GM23338 (cell line): ENCODE measurements at regions not wholly inside any gene's neighbourhood (a gene's known extent, or its start where the extent isn't known, plus 50 kb on each side); places are given as distances from the start of the nearest gene placed in this dataset.

Source experiments
- ATAC-seq: fragments of 200-7000 bp; cut with Tn5 transposase; 3 replicates; pipeline ENCODE4 v1.9.1; 2020
- DNase-seq: peaks from one replicate; pipeline ENCODE4 v3.0.0-alpha.2; 2015; ENCODE audit warnings: low spot score
- H2AFZ ChIP-seq: fragments of 200-600 bp; sonication (generic); 2 replicates; pipeline ENCODE4 v1.8.0; 2016; ENCODE audit warnings: antibody characterized with exemption, mild to moderate bottlenecking, moderate library complexity
- H3F3A ChIP-seq: fragments of 200-600 bp; sonication (generic); replicated peaks from 2 replicates; pipeline ENCODE4 v1.8.0; 2017; ENCODE audit warnings: antibody characterized with exemption, mixed run types, low read depth
- H3K27ac ChIP-seq: fragments of 200-600 bp; sonication (generic); 2 replicates; pipeline ENCODE4 v1.6.1; 2016; ENCODE audit warnings: low read depth
- H3K27me3 ChIP-seq: fragments of 200-600 bp; sonication (generic); 2 replicates; pipeline ENCODE4 v1.8.0; 2016; ENCODE audit warnings: mild to moderate bottlenecking, mixed run types, moderate library complexity; ENCODE audit not compliant: insufficient read depth
- H3K36me3 ChIP-seq: fragments of 200-600 bp; sonication (generic); 2 replicates; pipeline ENCODE4 v1.8.0; 2016; ENCODE audit warnings: mild to moderate bottlenecking; ENCODE audit not compliant: insufficient read depth
- H3K4me1 ChIP-seq: fragments of 200-600 bp; sonication (generic); 2 replicates; pipeline ENCODE4 v1.8.0; 2016; ENCODE audit warnings: mild to moderate bottlenecking, moderate library complexity; ENCODE audit not compliant: insufficient read depth
- H3K4me2 ChIP-seq: fragments of 200-600 bp; sonication (generic); 2 replicates; pipeline ENCODE4 v1.7.1; 2017; ENCODE audit warnings: mixed run types
- H3K4me3 ChIP-seq: fragments of 200-600 bp; sonication (generic); 2 replicates; pipeline ENCODE4 v1.6.1; 2016; ENCODE audit warnings: mixed run types
- H3K79me2 ChIP-seq: fragments of 200-600 bp; sonication (generic); replicated peaks from 2 replicates; pipeline ENCODE4 v1.8.0; 2017; ENCODE audit warnings: mild to moderate bottlenecking; ENCODE audit not compliant: insufficient read depth
- H3K9me2 ChIP-seq: fragments of 200-600 bp; sonication (generic); 2 replicates; pipeline ENCODE4 v1.8.0; 2017; ENCODE audit not compliant: insufficient read depth
- H4K20me1 ChIP-seq: fragments of 200-600 bp; sonication (generic); replicated peaks from 2 replicates; pipeline ENCODE4 v1.8.0; 2017; ENCODE audit warnings: mild to moderate bottlenecking; ENCODE audit not compliant: insufficient read depth
- H3K27ac Mint-ChIP-seq: 2 replicates; pipeline ENCODE4 v1.8.0; 2020; ENCODE audit warnings: inconsistent platforms, mild to moderate bottlenecking, moderate library complexity, mixed read lengths
- H3K27me3 Mint-ChIP-seq: 3 replicates; pipeline ENCODE4 v1.8.0; 2022; ENCODE audit warnings: low read depth, mild to moderate bottlenecking, moderate library complexity, mixed read lengths, inconsistent platforms; ENCODE audit not compliant: insufficient read depth, poor library complexity
- H3K36me3 Mint-ChIP-seq: 3 replicates; pipeline ENCODE4 v1.8.0; 2021; ENCODE audit warnings: low read depth, mild to moderate bottlenecking, inconsistent platforms, moderate library complexity, mixed read lengths
- H3K4me1 Mint-ChIP-seq: 3 replicates; pipeline ENCODE4 v1.8.0; 2020; ENCODE audit warnings: mild to moderate bottlenecking, inconsistent platforms, mixed read lengths
- H3K4me3 Mint-ChIP-seq: 3 replicates; pipeline ENCODE4 v1.8.0; 2021; ENCODE audit warnings: moderate library complexity, mild to moderate bottlenecking, inconsistent platforms, mixed read lengths
- H3K9me3 Mint-ChIP-seq: 3 replicates; pipeline ENCODE4 v1.8.0; 2020; ENCODE audit warnings: moderate library complexity, mild to moderate bottlenecking, inconsistent platforms, mixed read lengths
- CREB1 ChIP-seq: fragments of 250-450 bp; sonication (Bioruptor Pico); IDR thresholded peaks from 2 replicates; pipeline ENCODE4 v1.5.0; 2020; ENCODE audit warnings: low read depth, mild to moderate bottlenecking, moderate library complexity
- ETS1 ChIP-seq: IDR thresholded peaks from 2 replicates; pipeline ENCODE4 v1.6.1; 2016; ENCODE audit warnings: antibody characterized with exemption
- EZH2 ChIP-seq: fragments of 200-600 bp; sonication (generic); IDR thresholded peaks from one replicate; pipeline ENCODE4 v1.8.0; 2017; ENCODE audit warnings: antibody characterized with exemption, mild to moderate bottlenecking, low read depth; ENCODE audit not compliant: unreplicated experiment
- EZH2phosphoT487 ChIP-seq: fragments of 200-600 bp; sonication (generic); IDR thresholded peaks from one replicate; pipeline ENCODE4 v1.8.1; 2018; ENCODE audit warnings: antibody characterized with exemption; ENCODE audit not compliant: unreplicated experiment
- JUNB ChIP-seq: IDR thresholded peaks from one replicate; pipeline ENCODE4 v1.6.1; 2016; ENCODE audit warnings: antibody characterized with exemption; ENCODE audit not compliant: unreplicated experiment
- NANOG ChIP-seq: IDR thresholded peaks from 2 replicates; pipeline ENCODE4 v1.6.1; 2016; ENCODE audit warnings: antibody characterized with exemption, borderline replicate concordance
- POLR2AphosphoS5 ChIP-seq: IDR thresholded peaks from 2 replicates; pipeline ENCODE4 v1.6.1; 2016; ENCODE audit warnings: antibody characterized with exemption, low read depth
- STAT1 ChIP-seq: IDR thresholded peaks from one replicate; pipeline ENCODE4 v1.6.1; 2016; ENCODE audit warnings: antibody characterized with exemption; ENCODE audit not compliant: unreplicated experiment
- ZNF114 ChIP-seq: fragments of 250-450 bp; sonication (Bioruptor Pico); IDR thresholded peaks from 2 replicates; pipeline ENCODE4 v1.5.0; 2020; ENCODE audit warnings: mild to moderate bottlenecking, moderate library complexity
- ZNF331 ChIP-seq: fragments of 250-450 bp; sonication (Bioruptor Pico); IDR thresholded peaks from 2 replicates; pipeline ENCODE4 v1.5.0; 2020; ENCODE audit warnings: low read depth, mild to moderate bottlenecking, moderate library complexity
- TF ChIP-seq, protein P1 (sequence below): fragments of 250-450 bp; sonication (Bioruptor Pico); IDR thresholded peaks from 2 replicates; pipeline ENCODE4 v1.5.0; 2020; ENCODE audit warnings: mild to moderate bottlenecking, moderate library complexity
- TF ChIP-seq, protein P2 (sequence below): IDR thresholded peaks from one replicate; pipeline ENCODE4 v1.6.1; 2018; ENCODE audit warnings: antibody characterized with exemption; ENCODE audit not compliant: unreplicated experiment
- TF ChIP-seq, protein P3 (sequence below), 2 experiments: fragments of 200-600 bp in 1 of 2; sonication (generic) in 1 of 2; conservative IDR thresholded peaks; 2 replicates each; pipeline versions ENCODE4 v1.5.1 to v1.6.1; 2016 to 2017; ENCODE audit warnings: antibody characterized with exemption in 2 of 2, low read depth in 2 of 2, mild to moderate bottlenecking in 2 of 2, moderate library complexity in 1 of 2

- no peaks in the 10 kb centered on the region for H4K20me1 ChIP-seq
- no peak overlapping the region for H3K27ac Mint-ChIP-seq
- H3K27me3 ChIP-seq: peaks cover 24% of the 10 kb centered on the region
- peak overlapping the region; percentile 21 for H3K4me2 ChIP-seq
- H3K4me1 ChIP-seq: peaks cover 37% of the 10 kb centered on the region
- H3K36me3 ChIP-seq: peaks cover 6% of the 10 kb centered on the region; the same call in 1 of the 2 replicates
- peaks cover 7% of the 10 kb centered on the region for H3K27me3 Mint-ChIP-seq
- 0 out of 3 replicates have a peak, but pooled peaks cover under 1% of the 10 kb centered on the region for H3K9me3 Mint-ChIP-seq
- peak; percentile 14 for DNase-seq
- no peak overlapping the region for H3K4me3 ChIP-seq
- H3K4me3 Mint-ChIP-seq: peak overlapping the region; percentile 5; the same call in 1 of the 3 replicates
- peaks cover 4% of the 10 kb centered on the region; the same call in 1 of the 2 replicates for H3K9me2 ChIP-seq
- peak; percentile 72 for ATAC-seq
- no peaks in the 10 kb centered on the region for H3K36me3 Mint-ChIP-seq
- TF ChIP-seq CREB1 (CRISPR knock-in tag) (no peak), NANOG (no peak), ETS1 (no peak), JUNB (no peak), EZH2phosphoT487 (no peak), STAT1 (no peak), ZNF331 (no peak), ZNF114 (CRISPR knock-in tag) (no peak), EZH2 (no peak), POLR2AphosphoS5 (no peak)
- TF ChIP-seq, protein P1, sequence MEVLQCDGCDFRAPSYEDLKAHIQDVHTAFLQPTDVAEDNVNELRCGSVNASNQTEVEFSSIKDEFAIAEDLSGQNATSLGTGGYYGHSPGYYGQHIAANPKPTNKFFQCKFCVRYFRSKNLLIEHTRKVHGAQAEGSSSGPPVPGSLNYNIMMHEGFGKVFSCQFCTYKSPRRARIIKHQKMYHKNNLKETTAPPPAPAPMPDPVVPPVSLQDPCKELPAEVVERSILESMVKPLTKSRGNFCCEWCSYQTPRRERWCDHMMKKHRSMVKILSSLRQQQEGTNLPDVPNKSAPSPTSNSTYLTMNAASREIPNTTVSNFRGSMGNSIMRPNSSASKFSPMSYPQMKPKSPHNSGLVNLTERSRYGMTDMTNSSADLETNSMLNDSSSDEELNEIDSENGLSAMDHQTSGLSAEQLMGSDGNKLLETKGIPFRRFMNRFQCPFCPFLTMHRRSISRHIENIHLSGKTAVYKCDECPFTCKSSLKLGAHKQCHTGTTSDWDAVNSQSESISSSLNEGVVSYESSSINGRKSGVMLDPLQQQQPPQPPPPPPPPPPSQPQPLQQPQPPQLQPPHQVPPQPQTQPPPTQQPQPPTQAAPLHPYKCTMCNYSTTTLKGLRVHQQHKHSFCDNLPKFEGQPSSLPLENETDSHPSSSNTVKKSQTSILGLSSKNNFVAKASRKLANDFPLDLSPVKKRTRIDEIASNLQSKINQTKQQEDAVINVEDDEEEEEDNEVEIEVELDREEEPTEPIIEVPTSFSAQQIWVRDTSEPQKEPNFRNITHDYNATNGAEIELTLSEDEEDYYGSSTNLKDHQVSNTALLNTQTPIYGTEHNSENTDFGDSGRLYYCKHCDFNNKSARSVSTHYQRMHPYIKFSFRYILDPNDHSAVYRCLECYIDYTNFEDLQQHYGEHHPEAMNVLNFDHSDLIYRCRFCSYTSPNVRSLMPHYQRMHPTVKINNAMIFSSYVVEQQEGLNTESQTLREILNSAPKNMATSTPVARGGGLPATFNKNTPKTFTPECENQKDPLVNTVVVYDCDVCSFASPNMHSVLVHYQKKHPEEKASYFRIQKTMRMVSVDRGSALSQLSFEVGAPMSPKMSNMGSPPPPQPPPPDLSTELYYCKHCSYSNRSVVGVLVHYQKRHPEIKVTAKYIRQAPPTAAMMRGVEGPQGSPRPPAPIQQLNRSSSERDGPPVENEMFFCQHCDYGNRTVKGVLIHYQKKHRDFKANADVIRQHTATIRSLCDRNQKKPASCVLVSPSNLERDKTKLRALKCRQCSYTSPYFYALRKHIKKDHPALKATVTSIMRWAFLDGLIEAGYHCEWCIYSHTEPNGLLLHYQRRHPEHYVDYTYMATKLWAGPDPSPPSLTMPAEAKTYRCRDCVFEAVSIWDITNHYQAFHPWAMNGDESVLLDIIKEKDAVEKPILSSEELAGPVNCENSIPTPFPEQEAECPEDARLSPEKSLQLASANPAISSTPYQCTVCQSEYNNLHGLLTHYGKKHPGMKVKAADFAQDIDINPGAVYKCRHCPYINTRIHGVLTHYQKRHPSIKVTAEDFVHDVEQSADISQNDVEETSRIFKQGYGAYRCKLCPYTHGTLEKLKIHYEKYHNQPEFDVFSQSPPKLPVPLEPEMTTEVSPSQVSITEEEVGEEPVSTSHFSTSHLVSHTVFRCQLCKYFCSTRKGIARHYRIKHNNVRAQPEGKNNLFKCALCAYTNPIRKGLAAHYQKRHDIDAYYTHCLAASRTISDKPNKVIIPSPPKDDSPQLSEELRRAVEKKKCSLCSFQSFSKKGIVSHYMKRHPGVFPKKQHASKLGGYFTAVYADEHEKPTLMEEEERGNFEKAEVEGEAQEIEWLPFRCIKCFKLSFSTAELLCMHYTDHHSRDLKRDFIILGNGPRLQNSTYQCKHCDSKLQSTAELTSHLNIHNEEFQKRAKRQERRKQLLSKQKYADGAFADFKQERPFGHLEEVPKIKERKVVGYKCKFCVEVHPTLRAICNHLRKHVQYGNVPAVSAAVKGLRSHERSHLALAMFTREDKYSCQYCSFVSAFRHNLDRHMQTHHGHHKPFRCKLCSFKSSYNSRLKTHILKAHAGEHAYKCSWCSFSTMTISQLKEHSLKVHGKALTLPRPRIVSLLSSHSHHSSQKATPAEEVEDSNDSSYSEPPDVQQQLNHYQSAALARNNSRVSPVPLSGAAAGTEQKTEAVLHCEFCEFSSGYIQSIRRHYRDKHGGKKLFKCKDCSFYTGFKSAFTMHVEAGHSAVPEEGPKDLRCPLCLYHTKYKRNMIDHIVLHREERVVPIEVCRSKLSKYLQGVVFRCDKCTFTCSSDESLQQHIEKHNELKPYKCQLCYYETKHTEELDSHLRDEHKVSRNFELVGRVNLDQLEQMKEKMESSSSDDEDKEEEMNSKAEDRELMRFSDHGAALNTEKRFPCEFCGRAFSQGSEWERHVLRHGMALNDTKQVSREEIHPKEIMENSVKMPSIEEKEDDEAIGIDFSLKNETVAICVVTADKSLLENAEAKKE (CRISPR knock-in tag): no peak
- TF ChIP-seq, protein P2, sequence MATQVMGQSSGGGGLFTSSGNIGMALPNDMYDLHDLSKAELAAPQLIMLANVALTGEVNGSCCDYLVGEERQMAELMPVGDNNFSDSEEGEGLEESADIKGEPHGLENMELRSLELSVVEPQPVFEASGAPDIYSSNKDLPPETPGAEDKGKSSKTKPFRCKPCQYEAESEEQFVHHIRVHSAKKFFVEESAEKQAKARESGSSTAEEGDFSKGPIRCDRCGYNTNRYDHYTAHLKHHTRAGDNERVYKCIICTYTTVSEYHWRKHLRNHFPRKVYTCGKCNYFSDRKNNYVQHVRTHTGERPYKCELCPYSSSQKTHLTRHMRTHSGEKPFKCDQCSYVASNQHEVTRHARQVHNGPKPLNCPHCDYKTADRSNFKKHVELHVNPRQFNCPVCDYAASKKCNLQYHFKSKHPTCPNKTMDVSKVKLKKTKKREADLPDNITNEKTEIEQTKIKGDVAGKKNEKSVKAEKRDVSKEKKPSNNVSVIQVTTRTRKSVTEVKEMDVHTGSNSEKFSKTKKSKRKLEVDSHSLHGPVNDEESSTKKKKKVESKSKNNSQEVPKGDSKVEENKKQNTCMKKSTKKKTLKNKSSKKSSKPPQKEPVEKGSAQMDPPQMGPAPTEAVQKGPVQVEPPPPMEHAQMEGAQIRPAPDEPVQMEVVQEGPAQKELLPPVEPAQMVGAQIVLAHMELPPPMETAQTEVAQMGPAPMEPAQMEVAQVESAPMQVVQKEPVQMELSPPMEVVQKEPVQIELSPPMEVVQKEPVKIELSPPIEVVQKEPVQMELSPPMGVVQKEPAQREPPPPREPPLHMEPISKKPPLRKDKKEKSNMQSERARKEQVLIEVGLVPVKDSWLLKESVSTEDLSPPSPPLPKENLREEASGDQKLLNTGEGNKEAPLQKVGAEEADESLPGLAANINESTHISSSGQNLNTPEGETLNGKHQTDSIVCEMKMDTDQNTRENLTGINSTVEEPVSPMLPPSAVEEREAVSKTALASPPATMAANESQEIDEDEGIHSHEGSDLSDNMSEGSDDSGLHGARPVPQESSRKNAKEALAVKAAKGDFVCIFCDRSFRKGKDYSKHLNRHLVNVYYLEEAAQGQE: no peak
- TF ChIP-seq, protein P3, sequence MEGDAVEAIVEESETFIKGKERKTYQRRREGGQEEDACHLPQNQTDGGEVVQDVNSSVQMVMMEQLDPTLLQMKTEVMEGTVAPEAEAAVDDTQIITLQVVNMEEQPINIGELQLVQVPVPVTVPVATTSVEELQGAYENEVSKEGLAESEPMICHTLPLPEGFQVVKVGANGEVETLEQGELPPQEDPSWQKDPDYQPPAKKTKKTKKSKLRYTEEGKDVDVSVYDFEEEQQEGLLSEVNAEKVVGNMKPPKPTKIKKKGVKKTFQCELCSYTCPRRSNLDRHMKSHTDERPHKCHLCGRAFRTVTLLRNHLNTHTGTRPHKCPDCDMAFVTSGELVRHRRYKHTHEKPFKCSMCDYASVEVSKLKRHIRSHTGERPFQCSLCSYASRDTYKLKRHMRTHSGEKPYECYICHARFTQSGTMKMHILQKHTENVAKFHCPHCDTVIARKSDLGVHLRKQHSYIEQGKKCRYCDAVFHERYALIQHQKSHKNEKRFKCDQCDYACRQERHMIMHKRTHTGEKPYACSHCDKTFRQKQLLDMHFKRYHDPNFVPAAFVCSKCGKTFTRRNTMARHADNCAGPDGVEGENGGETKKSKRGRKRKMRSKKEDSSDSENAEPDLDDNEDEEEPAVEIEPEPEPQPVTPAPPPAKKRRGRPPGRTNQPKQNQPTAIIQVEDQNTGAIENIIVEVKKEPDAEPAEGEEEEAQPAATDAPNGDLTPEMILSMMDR (conservative IDR thresholded peaks at IDR 0.05; ENCODE audit: low read depth in 2 of 2): no peak
- H3F3A ChIP-seq: no peaks in the 10 kb centered on the region
- H3K27ac ChIP-seq: no peak overlapping the region
- no peaks in the 10 kb centered on the region for H3K79me2 ChIP-seq
- H3K4me1 Mint-ChIP-seq: peaks cover 41% of the 10 kb centered on the region
- H2AFZ ChIP-seq: peak overlapping the region; percentile 28; the same call in 1 of the 2 replicates
Measured at GRCh38 chr7:42685911-42686310, 226.0 kb downstream of the C7orf25 start.
